ENCODE measurements at regions not wholly inside any gene's neighbourhood (a gene's known extent, or its start where the extent isn't known, plus 50 kb on each side); places are given as distances from the start of the nearest gene placed in this dataset.

DNA sequence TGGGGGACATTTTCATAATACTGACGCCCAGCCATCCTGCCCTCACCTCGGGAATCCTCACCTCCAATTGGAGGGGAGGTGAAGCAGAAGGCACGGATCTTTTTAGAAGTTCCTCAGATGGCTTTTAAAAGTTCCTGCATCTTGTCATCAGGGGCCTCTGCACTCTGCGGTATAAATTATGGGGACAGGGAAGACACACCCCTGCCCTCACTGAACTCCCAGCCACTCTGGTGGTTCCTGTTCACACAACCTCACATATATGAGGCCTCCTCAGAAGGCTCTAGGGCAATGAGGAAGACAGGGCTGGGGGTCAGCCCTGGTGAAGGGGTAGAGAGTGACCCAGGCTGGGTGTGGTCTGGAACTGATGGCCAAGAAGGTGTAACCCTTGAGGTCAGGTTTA lies 187.0 kb downstream of the SOD2 start:
- TF ChIP-seq, protein P1, sequence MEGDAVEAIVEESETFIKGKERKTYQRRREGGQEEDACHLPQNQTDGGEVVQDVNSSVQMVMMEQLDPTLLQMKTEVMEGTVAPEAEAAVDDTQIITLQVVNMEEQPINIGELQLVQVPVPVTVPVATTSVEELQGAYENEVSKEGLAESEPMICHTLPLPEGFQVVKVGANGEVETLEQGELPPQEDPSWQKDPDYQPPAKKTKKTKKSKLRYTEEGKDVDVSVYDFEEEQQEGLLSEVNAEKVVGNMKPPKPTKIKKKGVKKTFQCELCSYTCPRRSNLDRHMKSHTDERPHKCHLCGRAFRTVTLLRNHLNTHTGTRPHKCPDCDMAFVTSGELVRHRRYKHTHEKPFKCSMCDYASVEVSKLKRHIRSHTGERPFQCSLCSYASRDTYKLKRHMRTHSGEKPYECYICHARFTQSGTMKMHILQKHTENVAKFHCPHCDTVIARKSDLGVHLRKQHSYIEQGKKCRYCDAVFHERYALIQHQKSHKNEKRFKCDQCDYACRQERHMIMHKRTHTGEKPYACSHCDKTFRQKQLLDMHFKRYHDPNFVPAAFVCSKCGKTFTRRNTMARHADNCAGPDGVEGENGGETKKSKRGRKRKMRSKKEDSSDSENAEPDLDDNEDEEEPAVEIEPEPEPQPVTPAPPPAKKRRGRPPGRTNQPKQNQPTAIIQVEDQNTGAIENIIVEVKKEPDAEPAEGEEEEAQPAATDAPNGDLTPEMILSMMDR (conservative IDR thresholded peaks at IDR 0.05 in 1 of 2, IDR thresholded peaks at IDR 0.05 in 1 of 2; ENCODE audit: extremely low read depth in 1 of 2, insufficient read depth in 1 of 2, low read depth in 1 of 2, low read length in 2 of 2) = no peak
- no peak for TF ChIP-seq EZH2 (IDR thresholded peaks at IDR 0.05; ENCODE audit: borderline replicate concordance, low read length)
